HFFc6 (cell line): ENCODE measurements at regions not wholly inside any gene's neighbourhood (a gene's known extent, or its start where the extent isn't known, plus 50 kb on each side); places are given as distances from the start of the nearest gene placed in this dataset.

Experiments
- DNase-seq: peaks from one replicate; pipeline ENCODE4 v3.0.0-alpha.2; 2018
- H3K27ac Mint-ChIP-seq: 2 replicates; pipeline ENCODE4 v1.8.0; 2020; ENCODE audit warnings: mild to moderate bottlenecking, mixed read lengths
- H3K27me3 Mint-ChIP-seq: 2 replicates; pipeline ENCODE4 v1.8.0; 2021; ENCODE audit warnings: mild to moderate bottlenecking, moderate library complexity, mixed read lengths; ENCODE audit not compliant: insufficient read depth
- H3K36me3 Mint-ChIP-seq: 2 replicates; pipeline ENCODE4 v1.8.0; 2021; ENCODE audit warnings: low read depth, mixed read lengths
- H3K4me1 Mint-ChIP-seq: 2 replicates; pipeline ENCODE4 v1.8.0; 2020; ENCODE audit warnings: low read depth, mixed read lengths
- H3K4me3 Mint-ChIP-seq: 2 replicates; pipeline ENCODE4 v1.8.0; 2020; ENCODE audit warnings: mild to moderate bottlenecking, moderate library complexity, mixed read lengths
- H3K9me3 Mint-ChIP-seq: 2 replicates; pipeline ENCODE4 v1.8.0; 2020; ENCODE audit warnings: mild to moderate bottlenecking, mixed read lengths
- TF ChIP-seq, protein P1 (sequence below): fragments of 200-600 bp; sonication (generic); IDR thresholded peaks from 2 replicates; pipeline ENCODE4 v1.5.0; 2021; ENCODE audit warnings: antibody characterized with exemption, mild to moderate bottlenecking

DNA sequence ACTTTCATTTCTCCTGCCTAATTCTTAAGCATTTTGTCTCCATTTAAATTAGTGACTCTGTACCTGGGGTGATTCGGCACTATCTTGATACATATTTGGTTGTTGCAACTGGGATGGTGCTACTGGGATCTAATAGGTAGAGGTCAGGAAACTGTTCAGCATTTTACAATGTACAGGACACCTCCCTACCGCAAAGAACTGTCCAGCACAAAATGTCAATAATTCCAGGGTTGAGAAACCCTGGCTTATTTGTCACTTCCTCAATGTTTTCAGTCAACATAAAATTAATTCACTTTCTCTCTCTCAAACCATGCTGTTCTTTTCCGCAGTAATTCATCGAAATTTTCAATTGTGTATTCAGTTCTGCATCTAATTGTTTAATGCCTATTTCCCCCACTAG lies 151.4 kb upstream of the CALCR start:
- H3K4me3 Mint-ChIP-seq, result no peak overlapping the region
- H3K36me3 Mint-ChIP-seq, result no peaks in the 10 kb centered on the region
- H3K27me3 Mint-ChIP-seq, result peaks cover 2% of the 10 kb centered on the region; the same call in 1 of the 2 replicates
- H3K4me1 Mint-ChIP-seq, result no peaks in the 10 kb centered on the region
- no peak for DNase-seq
- H3K9me3 Mint-ChIP-seq, result no peaks in the 10 kb centered on the region
- no peak overlapping the region for H3K27ac Mint-ChIP-seq
- TF ChIP-seq, protein P1, sequence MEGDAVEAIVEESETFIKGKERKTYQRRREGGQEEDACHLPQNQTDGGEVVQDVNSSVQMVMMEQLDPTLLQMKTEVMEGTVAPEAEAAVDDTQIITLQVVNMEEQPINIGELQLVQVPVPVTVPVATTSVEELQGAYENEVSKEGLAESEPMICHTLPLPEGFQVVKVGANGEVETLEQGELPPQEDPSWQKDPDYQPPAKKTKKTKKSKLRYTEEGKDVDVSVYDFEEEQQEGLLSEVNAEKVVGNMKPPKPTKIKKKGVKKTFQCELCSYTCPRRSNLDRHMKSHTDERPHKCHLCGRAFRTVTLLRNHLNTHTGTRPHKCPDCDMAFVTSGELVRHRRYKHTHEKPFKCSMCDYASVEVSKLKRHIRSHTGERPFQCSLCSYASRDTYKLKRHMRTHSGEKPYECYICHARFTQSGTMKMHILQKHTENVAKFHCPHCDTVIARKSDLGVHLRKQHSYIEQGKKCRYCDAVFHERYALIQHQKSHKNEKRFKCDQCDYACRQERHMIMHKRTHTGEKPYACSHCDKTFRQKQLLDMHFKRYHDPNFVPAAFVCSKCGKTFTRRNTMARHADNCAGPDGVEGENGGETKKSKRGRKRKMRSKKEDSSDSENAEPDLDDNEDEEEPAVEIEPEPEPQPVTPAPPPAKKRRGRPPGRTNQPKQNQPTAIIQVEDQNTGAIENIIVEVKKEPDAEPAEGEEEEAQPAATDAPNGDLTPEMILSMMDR, result no peak

DNA sequence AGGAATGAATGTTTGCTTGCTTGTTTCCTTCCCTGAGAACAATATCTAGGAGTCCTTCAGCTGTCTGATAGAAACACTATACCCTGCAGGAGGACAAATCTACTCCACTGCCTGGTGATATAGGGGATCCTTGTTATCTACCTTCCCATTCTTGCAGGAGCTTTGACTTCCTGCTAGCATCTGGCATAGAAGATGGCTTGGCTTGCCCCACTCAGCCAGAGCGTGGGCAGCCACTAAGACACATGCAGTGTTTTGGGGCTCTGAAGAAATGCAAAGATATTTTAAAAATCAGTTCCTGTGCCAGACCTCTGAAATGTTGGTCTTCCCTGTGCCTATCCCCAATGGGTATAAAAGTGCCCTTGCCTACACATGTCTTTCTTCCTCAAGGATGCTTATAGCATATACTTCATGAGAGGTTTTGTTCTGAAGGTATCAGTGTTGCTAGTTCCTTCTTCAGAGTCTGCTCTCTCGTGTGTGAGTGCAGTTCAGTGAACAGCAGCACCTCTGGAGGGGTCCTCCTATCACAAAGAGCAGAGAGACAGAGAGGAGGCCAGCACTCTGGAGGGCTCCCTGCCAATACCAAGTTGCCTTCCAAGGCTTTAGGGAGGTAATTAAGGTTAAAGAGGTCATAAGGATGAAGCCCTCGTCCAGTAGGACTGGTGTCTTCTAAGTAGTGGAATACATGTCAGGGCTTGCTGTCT lies 149.1 kb upstream of the CALCR start:
- Mint-ChIP-seq H3K4me1 (no peaks in the 10 kb centered on the region), H3K27me3 (peaks cover 6% of the 10 kb centered on the region; the same call in 1 of the 2 replicates), H3K9me3 (no peaks in the 10 kb centered on the region), H3K27ac (no peak overlapping the region), H3K4me3 (no peak overlapping the region), H3K36me3 (no peaks in the 10 kb centered on the region)
- DNase-seq, result no peak
- TF ChIP-seq, protein P1, result no peak

DNA sequence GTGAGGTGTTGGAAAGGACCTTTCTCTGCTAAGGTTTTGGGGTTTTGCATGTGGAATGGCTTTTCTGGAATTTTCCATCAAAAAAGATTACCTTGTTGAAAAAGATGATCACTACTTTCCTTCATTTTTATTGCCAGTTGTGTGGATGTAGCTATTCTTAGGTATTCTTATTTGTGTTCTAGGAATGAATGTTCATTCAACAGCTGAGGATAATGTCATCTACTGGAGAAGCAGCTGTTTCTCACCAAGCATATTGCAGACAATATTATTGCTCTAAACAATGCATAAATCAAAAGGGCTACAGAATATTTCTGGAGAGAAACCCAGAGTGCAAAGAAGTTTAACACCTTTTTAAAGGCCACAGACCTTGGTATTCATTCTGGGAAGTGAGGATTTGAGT lies 145.6 kb upstream of the CALCR start:
- Mint-ChIP-seq H3K4me3 (no peak overlapping the region), H3K27ac (no peak overlapping the region), H3K9me3 (no peaks in the 10 kb centered on the region), H3K4me1 (no peaks in the 10 kb centered on the region; the same call in 1 of the 2 replicates), H3K36me3 (no peaks in the 10 kb centered on the region), H3K27me3 (peaks cover 6% of the 10 kb centered on the region)
- DNase-seq, result no peak
- TF ChIP-seq, protein P1, result no peak

DNA sequence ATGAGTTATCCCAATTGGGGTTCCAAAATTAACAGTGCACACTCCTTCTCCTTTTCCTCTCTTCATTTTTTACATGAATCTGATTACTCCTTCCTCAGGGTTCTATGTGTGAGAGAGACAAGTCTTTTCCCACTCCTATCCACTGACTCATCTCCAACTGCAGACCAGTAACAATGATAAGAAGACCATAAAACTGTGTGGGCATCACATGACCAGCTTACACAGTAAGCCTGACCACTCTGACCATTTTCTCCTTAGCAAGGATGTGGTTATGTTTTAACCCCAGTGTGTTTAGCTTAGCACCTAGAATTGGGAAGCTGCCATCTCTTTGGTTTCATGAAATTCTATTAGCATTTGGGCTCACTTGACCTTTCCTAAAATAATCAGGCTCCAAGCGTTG lies 145.0 kb upstream of the CALCR start:
- no peak overlapping the region for H3K4me3 Mint-ChIP-seq
- H3K4me1 Mint-ChIP-seq, result no peaks in the 10 kb centered on the region; the same call in 1 of the 2 replicates
- peaks cover 6% of the 10 kb centered on the region for H3K27me3 Mint-ChIP-seq
- no peaks in the 10 kb centered on the region for H3K9me3 Mint-ChIP-seq
- H3K36me3 Mint-ChIP-seq, result no peaks in the 10 kb centered on the region
- H3K27ac Mint-ChIP-seq, result no peak overlapping the region
- peak; percentile 15 for DNase-seq
- TF ChIP-seq, protein P1, result no peak

DNA sequence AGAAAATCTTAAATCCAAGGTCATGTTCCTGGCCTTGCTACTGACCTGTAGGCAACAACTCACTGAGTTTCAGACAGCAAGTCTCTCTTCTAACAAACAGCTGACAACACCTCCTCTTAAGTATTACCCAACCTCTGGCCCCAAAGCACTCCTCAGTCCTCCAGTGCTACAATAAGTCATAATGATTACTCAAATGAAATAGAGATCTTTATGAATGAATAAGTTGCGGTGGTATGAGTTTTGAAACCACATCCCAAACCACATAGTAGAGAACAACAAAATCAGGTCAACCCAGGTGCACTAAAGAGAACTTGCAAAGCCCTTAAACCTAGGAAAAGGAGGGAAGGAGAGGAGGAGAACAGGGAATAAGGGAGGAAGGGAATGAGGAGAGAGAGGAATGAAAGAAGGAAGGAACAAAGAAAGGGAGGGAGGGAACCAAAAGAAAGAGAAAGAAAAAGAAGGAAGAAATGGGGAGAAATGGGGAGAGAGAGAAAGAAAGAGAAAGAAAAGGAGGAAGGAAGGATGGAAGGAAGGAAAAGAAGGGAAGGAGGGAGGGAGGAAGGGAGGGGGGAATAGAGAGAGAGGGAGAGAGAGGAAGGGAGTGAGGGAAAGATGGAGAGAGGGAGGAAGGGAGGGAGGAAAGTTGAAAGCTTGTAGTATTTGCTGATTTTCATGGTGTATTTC lies 142.8 kb upstream of the CALCR start:
- H3K36me3 Mint-ChIP-seq, result no peaks in the 10 kb centered on the region
- no peak for DNase-seq
- no peak overlapping the region for H3K4me3 Mint-ChIP-seq
- TF ChIP-seq, protein P1, result no peak
- no peaks in the 10 kb centered on the region; the same call in 1 of the 2 replicates for H3K4me1 Mint-ChIP-seq
- peaks cover 6% of the 10 kb centered on the region for H3K27me3 Mint-ChIP-seq
- no peak overlapping the region for H3K27ac Mint-ChIP-seq
- no peaks in the 10 kb centered on the region for H3K9me3 Mint-ChIP-seq
